Kidney epithelial cell (primary cell): ENCODE measurements at regions not wholly inside any gene's neighbourhood (a gene's known extent, or its start where the extent isn't known, plus 50 kb on each side); places are given as distances from the start of the nearest gene placed in this dataset.

ENCODE experiments used
- DNase-seq: peaks from one replicate; pipeline ENCODE4 v3.0.0-alpha.2; 2010; ENCODE audit warnings: low read depth
- H3K27me3 ChIP-seq: 2 replicates; pipeline ENCODE4 v1.6.0; 2011; ENCODE audit warnings: low read length; ENCODE audit not compliant: control insufficient read depth, insufficient read depth
- H3K36me3 ChIP-seq: 2 replicates; pipeline ENCODE4 v1.5.1; 2011; ENCODE audit warnings: low read length; ENCODE audit not compliant: control insufficient read depth, insufficient read depth
- H3K4me3 ChIP-seq: 2 replicates; pipeline ENCODE4 v1.5.1; 2011; ENCODE audit warnings: low read depth, mild to moderate bottlenecking, control low read depth, low read length
- TF ChIP-seq, protein P1 (sequence below): IDR thresholded peaks from 2 replicates; pipeline ENCODE4 v1.5.1; 2011; ENCODE audit warnings: mild to moderate bottlenecking, moderate library complexity, low read length, control low read depth, inconsistent platforms; ENCODE audit not compliant: insufficient read depth, poor library complexity, severe bottlenecking

- no peaks in the 10 kb centered on the region for H3K27me3 ChIP-seq
- no peaks in the 10 kb centered on the region for H3K36me3 ChIP-seq
- no peak for DNase-seq
- no peak overlapping the region for H3K4me3 ChIP-seq
- TF ChIP-seq, protein P1, sequence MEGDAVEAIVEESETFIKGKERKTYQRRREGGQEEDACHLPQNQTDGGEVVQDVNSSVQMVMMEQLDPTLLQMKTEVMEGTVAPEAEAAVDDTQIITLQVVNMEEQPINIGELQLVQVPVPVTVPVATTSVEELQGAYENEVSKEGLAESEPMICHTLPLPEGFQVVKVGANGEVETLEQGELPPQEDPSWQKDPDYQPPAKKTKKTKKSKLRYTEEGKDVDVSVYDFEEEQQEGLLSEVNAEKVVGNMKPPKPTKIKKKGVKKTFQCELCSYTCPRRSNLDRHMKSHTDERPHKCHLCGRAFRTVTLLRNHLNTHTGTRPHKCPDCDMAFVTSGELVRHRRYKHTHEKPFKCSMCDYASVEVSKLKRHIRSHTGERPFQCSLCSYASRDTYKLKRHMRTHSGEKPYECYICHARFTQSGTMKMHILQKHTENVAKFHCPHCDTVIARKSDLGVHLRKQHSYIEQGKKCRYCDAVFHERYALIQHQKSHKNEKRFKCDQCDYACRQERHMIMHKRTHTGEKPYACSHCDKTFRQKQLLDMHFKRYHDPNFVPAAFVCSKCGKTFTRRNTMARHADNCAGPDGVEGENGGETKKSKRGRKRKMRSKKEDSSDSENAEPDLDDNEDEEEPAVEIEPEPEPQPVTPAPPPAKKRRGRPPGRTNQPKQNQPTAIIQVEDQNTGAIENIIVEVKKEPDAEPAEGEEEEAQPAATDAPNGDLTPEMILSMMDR = no peak
Measured at GRCh38 chr10:2251631-2252030, 514.3 kb upstream of the ADARB2 start.

- no peak overlapping the region for H3K4me3 ChIP-seq
- TF ChIP-seq, protein P1 = no peak
- no peaks in the 10 kb centered on the region for H3K27me3 ChIP-seq
- H3K36me3 ChIP-seq = no peaks in the 10 kb centered on the region
- no peak for DNase-seq
Measured at GRCh38 chr10:2246747-2247146, 509.4 kb upstream of the ADARB2 start.

- no peaks in the 10 kb centered on the region for H3K36me3 ChIP-seq
- TF ChIP-seq, protein P1 = no peak
Measured at GRCh38 chr10:2245580-2245979, 508.3 kb upstream of the ADARB2 start.

DNA sequence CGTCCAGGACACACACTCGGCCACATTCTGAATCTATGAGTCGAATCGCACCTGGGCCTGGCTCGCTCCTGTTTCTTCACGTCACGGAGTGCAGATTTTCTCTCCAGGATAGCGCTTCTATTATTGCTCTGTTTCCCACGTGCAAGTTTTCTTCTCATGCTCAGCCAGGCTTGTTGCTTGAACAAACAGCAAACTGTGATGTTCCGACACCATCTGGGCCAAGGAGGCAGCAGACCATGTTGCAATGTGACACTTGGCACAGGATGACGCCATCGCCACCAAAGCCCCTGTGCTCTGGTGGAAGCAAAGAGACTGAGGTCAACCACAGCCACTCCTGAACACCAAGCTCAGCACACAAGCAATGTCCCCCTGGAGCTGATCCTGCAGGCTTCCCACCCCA is 507.1 kb upstream of the ADARB2 start:
- TF ChIP-seq, protein P1 = no peak
- Histone ChIP-seq H3K27me3 (no peaks in the 10 kb centered on the region), H3K36me3 (no peaks in the 10 kb centered on the region), H3K4me3 (no peak overlapping the region)
- no peak for DNase-seq

More at GRCh38 chr10:2245580-2245979, 508.3 kb upstream of the ADARB2 start:
- no peaks in the 10 kb centered on the region for H3K27me3 ChIP-seq
- DNase-seq = no peak
- no peak overlapping the region for H3K4me3 ChIP-seq

DNA sequence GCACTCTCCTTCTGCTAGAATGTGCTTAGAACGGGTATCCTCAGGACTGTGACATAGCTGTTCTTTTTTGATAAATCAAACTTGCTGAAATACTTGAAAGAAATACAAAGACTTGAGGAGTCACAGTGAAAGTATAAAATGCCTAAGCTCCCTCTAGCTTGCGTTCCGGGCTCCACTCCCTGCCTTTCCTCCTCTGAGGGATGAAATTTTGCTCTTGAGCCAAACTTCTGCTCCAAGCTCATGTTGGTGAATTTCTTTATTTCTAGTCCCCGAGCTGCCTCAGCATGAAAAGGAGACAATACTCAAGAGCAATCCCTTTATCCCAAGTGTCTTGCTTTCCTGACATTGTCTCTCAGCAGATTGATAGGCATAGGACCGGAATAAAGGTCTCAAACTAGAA is 499.6 kb upstream of the ADARB2 start:
- Histone ChIP-seq H3K4me3 (no peak overlapping the region), H3K36me3 (no peaks in the 10 kb centered on the region), H3K27me3 (no peaks in the 10 kb centered on the region)
- TF ChIP-seq, protein P1 = no peak
- no peak for DNase-seq

DNA sequence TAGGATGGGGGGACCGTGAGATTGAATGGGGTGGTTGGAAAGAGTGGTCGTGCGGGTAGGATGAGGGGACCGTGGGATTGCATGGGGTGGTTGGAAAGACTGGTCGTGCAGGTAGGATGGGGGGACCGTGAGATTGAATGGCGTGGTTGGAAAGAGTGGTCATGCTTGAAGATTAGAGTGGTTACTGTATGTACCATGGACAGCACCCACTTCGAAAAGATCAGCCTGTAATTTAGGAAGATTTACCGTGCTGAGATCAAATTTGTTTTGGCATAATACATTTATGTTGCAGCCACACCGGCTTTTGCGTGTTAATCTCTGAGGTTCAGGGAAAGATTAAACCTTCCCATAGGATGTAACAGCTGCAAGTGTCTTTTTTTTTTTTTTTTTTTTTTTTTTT is 495.2 kb upstream of the ADARB2 start:
- TF ChIP-seq, protein P1 = no peak
- Histone ChIP-seq H3K4me3 (no peak overlapping the region), H3K27me3 (no peaks in the 10 kb centered on the region), H3K36me3 (no peaks in the 10 kb centered on the region)
- DNase-seq = no peak
